ENCODE measurements at regions not wholly inside any gene's neighbourhood (a gene's known extent, or its start where the extent isn't known, plus 50 kb on each side); places are given as distances from the start of the nearest gene placed in this dataset.
"Not testable (repeated sequence)": the region's sequence is repeated elsewhere in the genome, so short reads cannot be mapped to it uniquely, and the experiment has no call there.

DNA sequence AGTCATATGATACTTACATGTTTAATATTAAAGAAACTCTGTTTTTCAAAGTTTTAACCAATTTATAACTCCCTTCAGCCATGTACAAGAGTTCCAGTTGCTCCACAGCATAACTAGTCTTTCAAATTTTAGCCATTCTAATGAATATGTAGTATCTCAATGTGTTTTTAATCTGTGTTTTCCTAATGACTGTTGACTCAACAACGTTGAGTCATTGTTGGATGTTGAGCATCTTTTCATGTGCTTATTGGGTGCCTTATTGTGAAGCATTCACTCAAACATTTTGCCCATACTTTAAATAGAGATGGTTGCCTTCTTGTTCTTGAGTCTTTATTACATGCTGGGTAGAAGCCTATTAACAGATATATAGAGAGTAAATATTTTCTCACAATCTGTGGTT lies 240.2 kb upstream of the LYPLAL1 start:
- no peak overlapping the region for H3K4me3 ChIP-seq (replicated peaks; ENCODE audit: low read depth, low read length)
- DNase-seq (ENCODE audit: extremely low read depth, low read depth) = peak; percentile 10
- TF ChIP-seq, protein P1, sequence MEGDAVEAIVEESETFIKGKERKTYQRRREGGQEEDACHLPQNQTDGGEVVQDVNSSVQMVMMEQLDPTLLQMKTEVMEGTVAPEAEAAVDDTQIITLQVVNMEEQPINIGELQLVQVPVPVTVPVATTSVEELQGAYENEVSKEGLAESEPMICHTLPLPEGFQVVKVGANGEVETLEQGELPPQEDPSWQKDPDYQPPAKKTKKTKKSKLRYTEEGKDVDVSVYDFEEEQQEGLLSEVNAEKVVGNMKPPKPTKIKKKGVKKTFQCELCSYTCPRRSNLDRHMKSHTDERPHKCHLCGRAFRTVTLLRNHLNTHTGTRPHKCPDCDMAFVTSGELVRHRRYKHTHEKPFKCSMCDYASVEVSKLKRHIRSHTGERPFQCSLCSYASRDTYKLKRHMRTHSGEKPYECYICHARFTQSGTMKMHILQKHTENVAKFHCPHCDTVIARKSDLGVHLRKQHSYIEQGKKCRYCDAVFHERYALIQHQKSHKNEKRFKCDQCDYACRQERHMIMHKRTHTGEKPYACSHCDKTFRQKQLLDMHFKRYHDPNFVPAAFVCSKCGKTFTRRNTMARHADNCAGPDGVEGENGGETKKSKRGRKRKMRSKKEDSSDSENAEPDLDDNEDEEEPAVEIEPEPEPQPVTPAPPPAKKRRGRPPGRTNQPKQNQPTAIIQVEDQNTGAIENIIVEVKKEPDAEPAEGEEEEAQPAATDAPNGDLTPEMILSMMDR (IDR thresholded peaks at IDR 0.05; ENCODE audit: low read depth, low read length, missing control alignments) = no peak

DNA sequence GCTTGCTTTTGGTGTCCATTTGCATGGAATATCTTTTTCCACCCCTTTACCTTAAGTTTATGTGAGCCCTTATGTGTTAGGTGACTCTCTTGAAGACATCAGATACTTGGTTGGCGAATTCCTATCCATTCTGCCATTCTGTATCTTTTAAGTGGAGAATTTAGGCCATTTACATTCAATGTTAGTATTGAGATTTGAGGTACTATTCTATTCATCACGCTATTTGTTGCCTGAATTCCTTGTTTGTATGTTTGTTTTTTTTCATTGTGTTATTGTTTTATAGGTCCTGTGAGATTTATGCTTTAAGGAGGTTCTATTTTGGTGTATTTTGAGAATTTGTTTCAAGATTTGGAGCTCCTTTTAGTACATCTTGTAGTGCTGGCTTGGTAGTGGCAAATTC lies 238.3 kb upstream of the LYPLAL1 start:
- H3K4me3 ChIP-seq (replicated peaks; ENCODE audit: low read depth, low read length); DNase-seq (ENCODE audit: extremely low read depth, low read depth): not testable (repeated sequence)

DNA sequence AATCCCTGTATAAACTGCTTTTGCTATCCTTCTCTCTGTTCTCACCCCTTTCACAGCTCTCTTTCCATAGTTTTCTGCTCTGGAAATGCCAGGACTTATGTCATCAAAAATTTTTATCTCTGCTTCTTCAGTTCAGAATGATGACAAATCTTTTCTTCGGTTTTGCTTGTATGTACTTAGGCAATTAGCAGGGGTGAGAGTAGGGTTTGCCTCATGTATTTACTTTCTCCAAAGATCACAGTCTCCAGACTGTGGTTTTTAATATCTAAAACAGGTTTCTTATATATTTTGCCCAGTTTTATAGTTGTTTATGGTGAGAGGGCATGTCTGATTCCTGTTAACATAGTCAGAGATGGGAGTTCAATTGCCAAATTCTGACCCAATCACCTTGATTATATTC lies 235.4 kb upstream of the LYPLAL1 start:
- no peak for DNase-seq (ENCODE audit: extremely low read depth, low read depth)
- H3K4me3 ChIP-seq (replicated peaks; ENCODE audit: low read depth, low read length) = no peak overlapping the region
- TF ChIP-seq, protein P1 (IDR thresholded peaks at IDR 0.05; ENCODE audit: low read depth, low read length, missing control alignments) = no peak

DNA sequence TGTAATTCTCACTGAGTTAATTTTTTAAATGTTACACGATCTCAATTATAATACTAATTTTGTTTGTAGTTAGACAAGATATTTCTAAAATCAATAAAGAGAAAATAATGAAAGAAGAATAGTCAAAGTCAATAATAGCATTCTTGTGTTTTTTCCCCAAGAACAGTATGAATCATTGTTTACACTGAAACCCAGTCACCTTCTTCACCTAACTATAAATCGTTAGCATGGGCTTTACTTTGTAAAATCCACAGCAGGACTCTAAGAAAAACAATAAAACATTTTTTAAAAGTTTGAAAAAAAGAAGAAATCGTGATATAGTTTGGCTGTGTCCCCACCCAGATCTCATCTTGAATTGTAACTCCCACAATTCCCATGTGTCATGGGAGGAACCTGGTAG lies 234.6 kb upstream of the LYPLAL1 start:
- no peak for DNase-seq (ENCODE audit: extremely low read depth, low read depth)
- H3K4me3 ChIP-seq (replicated peaks; ENCODE audit: low read depth, low read length) = no peak overlapping the region
- TF ChIP-seq, protein P1 (IDR thresholded peaks at IDR 0.05; ENCODE audit: low read depth, low read length, missing control alignments) = no peak

DNA sequence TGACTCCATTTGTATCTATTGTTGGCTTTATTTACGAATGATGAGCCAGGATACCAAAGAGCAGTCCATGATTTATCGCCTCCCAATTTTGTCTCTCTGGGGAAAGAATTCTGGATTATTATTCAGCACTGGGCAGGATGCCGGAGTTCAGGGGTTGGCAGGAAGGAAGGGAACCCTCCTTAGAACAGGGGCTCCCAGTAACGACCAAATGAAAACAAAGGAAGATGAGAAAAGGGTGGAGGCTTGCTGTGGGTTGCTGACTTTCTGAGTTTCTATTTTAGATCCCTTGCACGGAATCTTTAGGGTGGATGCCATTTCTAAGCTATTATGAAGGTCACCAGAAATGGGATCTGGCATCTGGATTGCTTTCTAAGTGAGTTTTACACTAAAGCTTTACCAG lies 231.2 kb upstream of the LYPLAL1 start:
- TF ChIP-seq, protein P1 (IDR thresholded peaks at IDR 0.05; ENCODE audit: low read depth, low read length, missing control alignments) = no peak
- no peak overlapping the region for H3K4me3 ChIP-seq (replicated peaks; ENCODE audit: low read depth, low read length)
- DNase-seq (ENCODE audit: extremely low read depth, low read depth) = no peak

DNA sequence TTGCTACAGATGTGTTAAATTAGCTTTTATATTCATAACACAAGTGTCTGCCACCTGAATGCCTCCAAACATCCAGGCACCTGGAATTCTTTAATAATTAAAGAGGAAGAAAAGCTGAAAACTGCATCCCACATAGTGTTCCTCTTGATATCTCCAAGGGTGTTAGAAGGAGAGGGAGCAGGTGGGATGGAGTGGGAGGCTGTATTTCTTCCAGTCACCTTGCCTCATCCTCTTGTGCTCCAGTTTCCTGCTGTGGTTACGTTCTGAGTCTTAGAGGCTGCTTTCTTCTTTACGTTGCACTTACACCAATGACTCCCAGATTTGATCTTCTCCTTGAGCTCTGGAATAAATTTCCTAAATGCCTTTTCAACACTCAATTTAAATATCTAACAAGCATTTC lies 230.3 kb upstream of the LYPLAL1 start:
- TF ChIP-seq, protein P1 (IDR thresholded peaks at IDR 0.05; ENCODE audit: low read depth, low read length, missing control alignments) = no peak
- no peak overlapping the region for H3K4me3 ChIP-seq (replicated peaks; ENCODE audit: low read depth, low read length)
- no peak for DNase-seq (ENCODE audit: extremely low read depth, low read depth)

DNA sequence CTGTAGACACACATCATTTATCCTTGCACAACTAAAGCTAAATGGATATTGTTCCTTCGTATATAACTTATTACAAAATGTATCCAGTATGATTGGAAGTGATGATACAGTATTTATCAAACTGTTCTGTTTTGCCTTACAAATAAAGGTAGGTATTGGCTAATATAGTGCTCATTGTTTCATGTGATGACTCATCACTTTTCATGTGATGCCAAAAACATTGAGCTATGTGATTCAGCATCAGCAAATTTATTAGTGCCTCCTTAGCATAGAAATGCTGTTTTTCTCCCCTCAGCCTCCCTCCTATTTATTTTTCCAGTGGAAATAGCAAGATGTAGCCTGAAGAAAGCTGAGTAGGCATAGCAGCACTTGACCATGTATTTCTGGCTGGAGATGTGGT lies 228.6 kb upstream of the LYPLAL1 start:
- no peak for DNase-seq (ENCODE audit: extremely low read depth, low read depth)
- H3K4me3 ChIP-seq (replicated peaks; ENCODE audit: low read depth, low read length) = no peak overlapping the region
- TF ChIP-seq, protein P1 (IDR thresholded peaks at IDR 0.05; ENCODE audit: low read depth, low read length, missing control alignments) = no peak
